HCT116 (cell line): ENCODE measurements at regions not wholly inside any gene's neighbourhood (a gene's known extent, or its start where the extent isn't known, plus 50 kb on each side); places are given as distances from the start of the nearest gene placed in this dataset.

Source experiments
- EZH2phosphoT487 ChIP-seq: fragments of 200-600 bp; IDR thresholded peaks from 2 replicates; pipeline ENCODE4 v1.6.1; 2018; ENCODE audit warnings: antibody characterized with exemption, borderline replicate concordance
- FOSL1 ChIP-seq: IDR thresholded peaks from 2 replicates; pipeline ENCODE4 v1.6.1; 2012; ENCODE audit warnings: low read depth

DNA sequence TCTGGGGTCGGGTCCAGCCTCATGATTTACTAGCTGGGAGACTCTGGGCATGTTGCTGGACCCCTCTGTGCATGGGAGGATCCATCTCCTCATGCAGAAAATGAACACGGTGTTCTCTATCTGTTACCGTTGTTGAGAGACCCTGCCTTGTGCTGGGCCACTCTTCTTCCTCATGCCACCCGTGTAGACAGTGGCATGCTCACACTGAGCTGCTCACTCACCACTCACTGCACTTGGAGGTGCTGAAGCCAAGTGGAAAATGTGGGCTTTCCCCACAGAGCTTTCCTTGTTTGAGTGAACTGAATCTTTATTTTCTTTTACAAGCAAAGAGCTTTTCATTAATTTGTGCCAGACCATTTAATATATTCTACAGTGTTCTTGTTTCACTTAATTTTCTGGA, 77.5 kb upstream of the GDF10 start:
- no peak for TF ChIP-seq EZH2phosphoT487
- TF ChIP-seq FOSL1: no peak
